Heart left ventricle (tissue), 16 donors: ENCODE measurements at regions not wholly inside any gene's neighbourhood (a gene's known extent, or its start where the extent isn't known, plus 50 kb on each side); places are given as distances from the start of the nearest gene placed in this dataset.
"Not testable (repeated sequence)": the region's sequence is repeated elsewhere in the genome, so short reads cannot be mapped to it uniquely, and the experiment has no call there.

ENCODE experiments used
- ATAC-seq, 4 donors: fragments of 200-7000 bp; cut with Tn5 transposase; one replicate each; pipeline ENCODE4 v1.9.1; 2020 to 2022; ENCODE audit warnings: moderate library complexity in 4 of 4, mild to moderate bottlenecking in 3 of 4, moderate number of reproducible peaks in 1 of 4
- DNase-seq, 5 donors: peaks; one replicate each; pipeline ENCODE4 v3.0.0-alpha.2; 2020
- H3K27ac ChIP-seq, 12 donors: fragments of 200-600 bp; sonication (generic) in 4 of 12; one replicate each; pipeline versions ENCODE4 v1.5.0 to v1.8.0; 2016 to 2022; ENCODE audit warnings: mild to moderate bottlenecking in 2 of 12
- H3K27me3 ChIP-seq, 9 donors: fragments of 200-600 bp; sonication (generic) in 2 of 9; one replicate each; pipeline versions ENCODE4 v1.5.1 to v1.8.0; 2016 to 2022; ENCODE audit warnings: mild to moderate bottlenecking in 3 of 9
- H3K36me3 ChIP-seq, 9 donors: fragments of 200-600 bp; sonication (generic) in 2 of 9; one replicate each; pipeline versions ENCODE4 v1.5.0 to v1.8.0; 2018 to 2022; ENCODE audit warnings: mild to moderate bottlenecking in 2 of 9
- H3K4me1 ChIP-seq, 12 donors: fragments of 200-600 bp; sonication (generic) in 4 of 12; one replicate each; pipeline versions ENCODE4 v1.5.0 to v1.8.0; 2016 to 2022; ENCODE audit warnings: mild to moderate bottlenecking in 3 of 12
- H3K4me3 ChIP-seq, 12 donors: fragments of 200-600 bp; sonication (generic) in 4 of 12; one replicate each; pipeline versions ENCODE4 v1.5.0 to v1.8.0; 2017 to 2022; ENCODE audit warnings: mild to moderate bottlenecking in 9 of 12, moderate library complexity in 4 of 12
- H3K9me3 ChIP-seq, 12 donors: fragments of 200-600 bp; sonication (generic) in 4 of 12; one replicate each; pipeline versions ENCODE4 v1.5.0 to v1.8.0; 2016 to 2022; ENCODE audit warnings: mild to moderate bottlenecking in 1 of 12
- CTCF ChIP-seq, 12 donors: fragments of 200-600 bp; sonication (generic) in 4 of 12; IDR thresholded peaks; one replicate each; pipeline versions ENCODE4 v1.5.0 to v1.8.0; 2018 to 2022; ENCODE audit warnings: antibody characterized with exemption in 12 of 12, mild to moderate bottlenecking in 5 of 12
- POLR2A ChIP-seq, 2 donors: fragments of 450-650 bp; IDR thresholded peaks; one replicate each; pipeline ENCODE4 v1.6.1; 2017; ENCODE audit warnings: antibody characterized with exemption in 2 of 2, mild to moderate bottlenecking in 2 of 2, moderate library complexity in 2 of 2
- WGBS, 4 donors: extraction: QIAGEN DNeasy Blood & Tissue Kit in 2 of 4; methylation state at CpG; one replicate each; pipeline versions ENCODE4 v1.1.5 to v1.1.7; 2013 to 2018; 5-methylcytosine and 5-hydroxymethylcytosine counted together
- intact Hi-C, 10 donors: fragments of 100-400 bp; cut with DNase I; formaldehyde crosslinking; loops; one replicate each; pipeline versions ENCODE4 v1.11.1 to v1.14.2; 2022
- donor health status: ischemic (EF 13 %, LVEDD 7.1; RV severe dilation, severe dysfunction).
- donor health status: healthy with polysubstance abuse.
- donor health status: DM: no; HTN: yes; CAD: no.
- donor health status: DM: no; HTN: no; CAD: no.
- donor health status: ischemic (EF 25% LVEDD 6.9; RV normal size, moderate dysfunction).
- donor health status: ischemic (EF 25% LVEDD 5.7; RV mildly dilated, moderate dysfunction).
- donor health status: healthy.
- donor health status: DM: yes; HTN: yes; CAD: no.
- donor health status: ischemic (EF 35%, LVEDD 5.7; RV mildly dilated, moderate dysfunction).
- donor health status: nonischemic (EF 11% LVEDD 7.7; RV severe dilation, severe dysfunction).
- donor health status: DM: yes; HTN: yes; CAD: no.
- donor health status: PGD.
- donor health status: ischemic (EF 29% LVEDD 5.4; RV normal size, mild dysfunction).
- donor health status: nonischemic (EF 23%, LVEDD 6.1; RV moderate dilation, normal function).

- intact Hi-C loops: no loop called here
- ATAC-seq: no peak
Observed at GRCh38 chr7:136104269-136104603, 127.1 kb upstream of the MTPN start.

GRCh38 chr7:136103545-136104268 lies 126.5 kb upstream of the MTPN start:
- 71 to 100% (median 93%) methylated on average over 2 of the region's 2 CpGs for WGBS, 4 donors
- Histone ChIP-seq H3K4me1 (no peaks in the 10 kb centered on the region), H3K27ac (no peak overlapping the region), H3K27me3 (no peaks in the 10 kb centered on the region), H3K36me3 (no peaks in the 10 kb centered on the region), H3K9me3 (peaks cover 0 to 15% (median 0%) of the 10 kb centered on the region in 12 donors), H3K4me3 (no peak overlapping the region)
- ATAC-seq (no peak), DNase-seq (no peak)
- TF ChIP-seq POLR2A (IDR thresholded peaks at IDR 0.05) (no peak), CTCF (IDR thresholded peaks at IDR 0.05) (no peak)
- intact Hi-C loops: no loop called here

More at GRCh38 chr7:136104269-136104603, 127.1 kb upstream of the MTPN start:
- WGBS, 4 donors: 54 to 75% (median 72%) methylated on average over 2 of the region's 2 CpGs
- no peak for DNase-seq
- Histone ChIP-seq H3K27me3 (no peaks in the 10 kb centered on the region), H3K27ac (no peak overlapping the region), H3K9me3 (peaks cover 0 to 18% (median 0%) of the 10 kb centered on the region in 12 donors), H3K4me1 (no peaks in the 10 kb centered on the region), H3K4me3 (no peak overlapping the region), H3K36me3 (no peaks in the 10 kb centered on the region)
- TF ChIP-seq POLR2A (IDR thresholded peaks at IDR 0.05) (no peak), CTCF (IDR thresholded peaks at IDR 0.05) (no peak)

GRCh38 chr7:136102881-136103280 lies 125.7 kb upstream of the MTPN start:
- H3K4me3 ChIP-seq: no peak overlapping the region
- intact Hi-C loops: no loop called here
- no peak for ATAC-seq
- no peaks in the 10 kb centered on the region for H3K27me3 ChIP-seq
- H3K9me3 ChIP-seq: peaks cover 0 to 15% (median 0%) of the 10 kb centered on the region in 12 donors
- no peaks in the 10 kb centered on the region for H3K4me1 ChIP-seq
- no peak for TF ChIP-seq POLR2A (IDR thresholded peaks at IDR 0.05)
- DNase-seq: no peak
- H3K27ac ChIP-seq: no peak overlapping the region
- no peaks in the 10 kb centered on the region for H3K36me3 ChIP-seq

- H3K27ac ChIP-seq, DNase-seq, H3K36me3 ChIP-seq, H3K27me3 ChIP-seq, ATAC-seq, intact Hi-C loops, H3K4me1 ChIP-seq, H3K4me3 ChIP-seq: not testable (repeated sequence)
- peaks cover 0 to 16% (median 4%) of the 10 kb centered on the region in 12 donors for H3K9me3 ChIP-seq
- 71 to 83% (median 75%) methylated on average over 5 of the region's 5 CpGs for whole genome bisulfite sequencing, 4 donors
Observed at GRCh38 chr7:136092714-136093113, 115.6 kb upstream of the MTPN start.

GRCh38 chr7:136087881-136088280 lies 110.7 kb upstream of the MTPN start:
- peaks cover 0 to 9% (median 4%) of the 10 kb centered on the region in 12 donors for H3K4me1 ChIP-seq
- intact Hi-C loops: no loop called here
- TF ChIP-seq POLR2A (IDR thresholded peaks at IDR 0.05) (no peak), CTCF (IDR thresholded peaks at IDR 0.05) (no peak)
- H3K4me3 ChIP-seq: no peak overlapping the region
- peaks cover 0 to 4% (median 0%) of the 10 kb centered on the region in 12 donors for H3K9me3 ChIP-seq
- H3K27me3 ChIP-seq: no peaks in the 10 kb centered on the region
- WGBS, 4 donors: 87 to 90% (median 87%) methylated on average over 1 of the region's 1 CpG
- no peak overlapping the region for H3K27ac ChIP-seq
- ATAC-seq (no peak), DNase-seq (no peak)
- H3K36me3 ChIP-seq: no peaks in the 10 kb centered on the region
